HepG2 (cell line): ENCODE measurements at regions not wholly inside any gene's neighbourhood (a gene's known extent, or its start where the extent isn't known, plus 50 kb on each side); places are given as distances from the start of the nearest gene placed in this dataset.

ENCODE experiments used
- ATAC-seq: fragments of 200-7000 bp; cut with Tn5 transposase; 3 replicates; pipeline ENCODE4 v1.9.1; 2020; ENCODE audit warnings: mild to moderate bottlenecking, moderate library complexity
- BruUV-seq: library from RNA; stranded (reverse); fragments of 400-500 nt; replicated peaks from 2 replicates; lab custom pipeline; 2021; lab: Mats Ljungman, UMichigan
- CTCF ChIA-PET: fragments of 300-600 bp; formaldehyde crosslinking; extraction: SDS; loops from one replicate; lab custom pipeline; 2021; ENCODE audit warnings: low total read pairs, inconsistent platforms, low intra/inter-chr PET ratio; lab: Yijun Ruan, JAX
- POLR2A ChIA-PET: fragments of 350-600 bp; sonication (Branson Sonifier 250); formaldehyde crosslinking; loops from one replicate; lab custom pipeline; 2020; ENCODE audit warnings: antibody characterized with exemption, inconsistent platforms; lab: Yijun Ruan, JAX
- DNase-seq: peaks from one replicate; pipeline ENCODE4 v3.0.0-alpha.2; 2015; ENCODE audit warnings: low spot score
- FAIRE-seq: peaks from 3 replicates; lab custom pipeline; 2011; peaks lifted over from hg19 to GRCh38; lab: Jason Lieb, UNC
- H2AFZ ChIP-seq: one replicate; pipeline ENCODE4 v1.6.1; 2011; ENCODE audit warnings: low read length, inconsistent platforms
- H3K27ac ChIP-seq: fragments of 300-600 bp; 3 replicates; pipeline ENCODE4 v1.8.0; 2011; ENCODE audit warnings: mixed run types, mild to moderate bottlenecking, mixed read lengths, low read length, inconsistent platforms; ENCODE audit not compliant: insufficient read depth; ENCODE audit errors: extremely low read length
- H3K27me3 ChIP-seq, 2 experiments: fragments of 200-600 bp in 1 of 2; 2 replicates in 1 of 2; 3 replicates in 1 of 2; pipeline versions ENCODE4 v1.6.0 to v1.8.0; 2011; ENCODE audit warnings: low read length in 2 of 2, mild to moderate bottlenecking in 2 of 2, moderate library complexity in 2 of 2, inconsistent platforms in 1 of 2; ENCODE audit not compliant: insufficient read depth in 2 of 2, control insufficient read depth in 1 of 2
- H3K36me3 ChIP-seq, 2 experiments: fragments of 200-600 bp in 1 of 2; replicated peaks in 1 of 2; 2 replicates in 1 of 2; 3 replicates in 1 of 2; pipeline versions ENCODE4 v1.5.1 to v1.8.0; 2011; ENCODE audit warnings: low read length in 2 of 2, inconsistent platforms in 1 of 2; ENCODE audit not compliant: insufficient read depth in 2 of 2, control insufficient read depth in 1 of 2
- H3K4me1 ChIP-seq: 2 replicates; pipeline ENCODE4 v1.5.1; 2012; ENCODE audit warnings: low read length, inconsistent platforms; ENCODE audit not compliant: insufficient read depth
- H3K4me2 ChIP-seq: 2 replicates; pipeline ENCODE4 v1.6.0; 2011; ENCODE audit warnings: low read depth, low read length, inconsistent platforms
- H3K4me3 ChIP-seq, 3 experiments: fragments of 200-600 bp in 1 of 3; sonication (generic), shearing (Covaris generic) in 1 of 3; replicated peaks in 1 of 3; 2 replicates each; pipeline ENCODE4 v1.5.1; 2011 to 2016; ENCODE audit warnings: low read length in 3 of 3, inconsistent platforms in 2 of 3, low read depth in 2 of 3, mild to moderate bottlenecking in 2 of 3, control low read depth in 1 of 3, mixed read lengths in 1 of 3; ENCODE audit not compliant: insufficient read depth in 1 of 3
- H3K79me2 ChIP-seq: one replicate; pipeline ENCODE4 v1.6.1; 2011; ENCODE audit warnings: low read length, inconsistent platforms; ENCODE audit not compliant: insufficient read depth
- H3K9ac ChIP-seq: 2 replicates; pipeline ENCODE4 v1.6.0; 2011; ENCODE audit warnings: mild to moderate bottlenecking, low read depth, low read length, inconsistent platforms; ENCODE audit not compliant: insufficient read depth
- H3K9me3 ChIP-seq: 2 replicates; pipeline ENCODE4 v1.5.1; 2012; ENCODE audit warnings: mild to moderate bottlenecking, low read length
- H4K20me1 ChIP-seq: 2 replicates; pipeline ENCODE4 v1.6.0; 2011; ENCODE audit warnings: inconsistent platforms, mild to moderate bottlenecking, low read length, moderate library complexity; ENCODE audit not compliant: insufficient read depth
- FOXK2 ChIP-seq: fragments of 450-650 bp; IDR thresholded peaks from 2 replicates; pipeline ENCODE4 v1.6.1; 2016
- HDAC1 ChIP-seq: sonication (generic); formaldehyde crosslinking; IDR thresholded peaks from 2 replicates; pipeline ENCODE4 v1.5.1; 2020; ENCODE audit warnings: mild to moderate bottlenecking, missing genetic modification reagents
- HNRNPLL ChIP-seq: fragments of 200-400 bp; formaldehyde crosslinking; IDR thresholded peaks from 2 replicates; pipeline ENCODE4 v1.6.1; 2017; ENCODE audit warnings: mild to moderate bottlenecking, low read depth, low read length; ENCODE audit not compliant: poor library complexity, severe bottlenecking
- NFKB2 ChIP-seq: sonication (generic); formaldehyde crosslinking; IDR thresholded peaks from 2 replicates; pipeline ENCODE4 v1.4.0; 2020; ENCODE audit warnings: missing genetic modification reagents, borderline replicate concordance
- POLR2AphosphoS5 ChIP-seq: IDR thresholded peaks from 2 replicates; pipeline ENCODE4 v1.6.1; 2012; ENCODE audit warnings: low read depth, low read length
- SALL1 ChIP-seq: sonication (generic); formaldehyde crosslinking; IDR thresholded peaks from 2 replicates; pipeline ENCODE4 v1.8.0; 2022; ENCODE audit warnings: mild to moderate bottlenecking, missing genetic modification reagents
- SAP130 ChIP-seq: IDR thresholded peaks from 2 replicates; pipeline ENCODE4 v1.6.1; 2016; ENCODE audit warnings: low read depth
- TP53 ChIP-seq: sonication (generic); formaldehyde crosslinking; conservative IDR thresholded peaks from 2 replicates; pipeline ENCODE4 v1.4.0; 2020; ENCODE audit warnings: missing genetic modification reagents
- ZNF354B ChIP-seq: sonication (generic); formaldehyde crosslinking; IDR thresholded peaks from 2 replicates; pipeline ENCODE4 v1.8.0; 2022; ENCODE audit warnings: mild to moderate bottlenecking, missing genetic modification reagents
- ZNF432 ChIP-seq: sonication (generic); formaldehyde crosslinking; IDR thresholded peaks from 2 replicates; pipeline ENCODE4 v1.5.0; 2020; ENCODE audit warnings: missing genetic modification reagents, mild to moderate bottlenecking, borderline replicate concordance
- ZNF547 ChIP-seq: sonication (generic); formaldehyde crosslinking; IDR thresholded peaks from 2 replicates; pipeline ENCODE4 v1.5.1; 2020; ENCODE audit warnings: mild to moderate bottlenecking, missing genetic modification reagents
- ZNF598 ChIP-seq: sonication (generic); formaldehyde crosslinking; IDR thresholded peaks from 2 replicates; pipeline ENCODE4 v1.5.1; 2020; ENCODE audit warnings: mild to moderate bottlenecking, missing genetic modification reagents, borderline replicate concordance
- WGBS: methylation state at CpG from one replicate; pipeline ENCODE4 v1.1.6; 2017; ENCODE audit warnings: low lambda C conversion rate; 5-methylcytosine and 5-hydroxymethylcytosine counted together
- in situ Hi-C: cut with HindIII; loops from 2 replicates; pipeline ENCODE4 v1.10.0; 2017; ENCODE audit warnings: low pct_unique_long_range_greater_than_20kb; ENCODE audit not compliant: extremely low pct_ligation_motif_present
- intact Hi-C: fragments of 100-400 bp; cut with micrococcal nuclease; formaldehyde crosslinking; loops from one replicate; pipeline ENCODE4 v1.10.0; 2022; ENCODE audit not compliant: unreplicated experiment
- TF ChIP-seq, protein P1 (sequence below): sonication (generic); formaldehyde crosslinking; IDR thresholded peaks from 2 replicates; pipeline ENCODE4 v1.9.0; 2022; ENCODE audit warnings: missing genetic modification reagents, mild to moderate bottlenecking, borderline replicate concordance
- TF ChIP-seq, protein P2 (sequence below): sonication (generic); formaldehyde crosslinking; IDR thresholded peaks from 2 replicates; pipeline ENCODE4 v1.5.0; 2020; ENCODE audit warnings: mild to moderate bottlenecking, missing genetic modification reagents, borderline replicate concordance
- TF ChIP-seq, protein P3 (sequence below): sonication (generic); formaldehyde crosslinking; IDR thresholded peaks from 2 replicates; pipeline ENCODE4 v1.5.1; 2020; ENCODE audit warnings: mild to moderate bottlenecking, moderate library complexity, missing genetic modification reagents
- TF ChIP-seq, protein P4 (sequence below): sonication (generic); formaldehyde crosslinking; IDR thresholded peaks from 2 replicates; pipeline ENCODE4 v1.4.0; 2020; ENCODE audit warnings: missing genetic modification reagents

DNA sequence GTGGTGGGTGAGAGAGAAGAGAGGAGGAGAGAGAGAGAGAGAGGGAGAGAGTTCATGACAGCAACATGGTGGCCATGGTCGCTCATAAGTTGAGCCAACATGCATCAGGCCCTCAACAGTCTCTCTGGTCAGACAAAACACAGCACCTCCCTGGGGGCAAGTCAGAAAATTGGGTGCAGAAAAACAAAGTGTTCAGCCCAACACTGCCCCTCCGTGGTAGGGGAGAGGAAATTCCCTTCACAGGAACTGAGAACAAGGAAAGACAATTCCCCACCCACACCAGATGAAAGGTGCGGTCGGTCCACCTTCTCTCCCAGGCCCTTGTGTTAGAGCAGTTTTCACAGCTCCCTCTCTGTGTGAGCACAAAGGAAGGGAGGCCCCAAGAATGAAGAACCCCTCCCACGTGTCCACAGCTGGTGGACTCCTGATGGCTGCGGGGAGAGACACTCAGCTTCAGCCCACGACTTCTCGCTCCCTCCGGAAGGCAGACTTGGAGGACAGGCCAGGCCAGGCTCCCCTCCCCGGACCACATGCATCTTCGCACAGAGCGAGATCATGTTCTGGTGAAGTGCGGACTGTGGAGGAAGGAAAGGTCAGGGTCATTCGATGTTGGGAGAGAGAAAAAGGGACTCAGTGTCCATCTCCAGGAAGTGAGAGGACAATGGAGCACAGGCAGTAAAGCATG, 181.7 kb downstream of the ANAPC1 start:
- POLR2A ChIA-PET: interaction anchor here (1.3 kb wide), 1 partner anchor 581 kb away, joined by 3 read pairs; the partner anchor contains the start of gene BCL2L11
- no TSS peak for BruUV-seq
- FAIRE-seq: peak; percentile 91
- peak; percentile 59 for TF ChIP-seq SALL1
- no peak for TF ChIP-seq POLR2AphosphoS5
- TF ChIP-seq ZNF598 (CRISPR knock-in tag): 0 out of 2 replicates have a peak, but pooled peaks have one; percentile 63
- TF ChIP-seq, protein P1, sequence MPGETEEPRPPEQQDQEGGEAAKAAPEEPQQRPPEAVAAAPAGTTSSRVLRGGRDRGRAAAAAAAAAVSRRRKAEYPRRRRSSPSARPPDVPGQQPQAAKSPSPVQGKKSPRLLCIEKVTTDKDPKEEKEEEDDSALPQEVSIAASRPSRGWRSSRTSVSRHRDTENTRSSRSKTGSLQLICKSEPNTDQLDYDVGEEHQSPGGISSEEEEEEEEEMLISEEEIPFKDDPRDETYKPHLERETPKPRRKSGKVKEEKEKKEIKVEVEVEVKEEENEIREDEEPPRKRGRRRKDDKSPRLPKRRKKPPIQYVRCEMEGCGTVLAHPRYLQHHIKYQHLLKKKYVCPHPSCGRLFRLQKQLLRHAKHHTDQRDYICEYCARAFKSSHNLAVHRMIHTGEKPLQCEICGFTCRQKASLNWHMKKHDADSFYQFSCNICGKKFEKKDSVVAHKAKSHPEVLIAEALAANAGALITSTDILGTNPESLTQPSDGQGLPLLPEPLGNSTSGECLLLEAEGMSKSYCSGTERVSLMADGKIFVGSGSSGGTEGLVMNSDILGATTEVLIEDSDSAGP: peak; percentile 81; the same call in 1 of the 2 replicates
- TF ChIP-seq HNRNPLL: no peak
- peak; percentile 73; the same call in 1 of the 2 replicates for TF ChIP-seq NFKB2
- TF ChIP-seq ZNF432: no peak
- no peak for TF ChIP-seq TP53 (CRISPR knock-in tag)
- peak; percentile 60 for TF ChIP-seq HDAC1 (CRISPR knock-in tag)
- TF ChIP-seq, protein P2, sequence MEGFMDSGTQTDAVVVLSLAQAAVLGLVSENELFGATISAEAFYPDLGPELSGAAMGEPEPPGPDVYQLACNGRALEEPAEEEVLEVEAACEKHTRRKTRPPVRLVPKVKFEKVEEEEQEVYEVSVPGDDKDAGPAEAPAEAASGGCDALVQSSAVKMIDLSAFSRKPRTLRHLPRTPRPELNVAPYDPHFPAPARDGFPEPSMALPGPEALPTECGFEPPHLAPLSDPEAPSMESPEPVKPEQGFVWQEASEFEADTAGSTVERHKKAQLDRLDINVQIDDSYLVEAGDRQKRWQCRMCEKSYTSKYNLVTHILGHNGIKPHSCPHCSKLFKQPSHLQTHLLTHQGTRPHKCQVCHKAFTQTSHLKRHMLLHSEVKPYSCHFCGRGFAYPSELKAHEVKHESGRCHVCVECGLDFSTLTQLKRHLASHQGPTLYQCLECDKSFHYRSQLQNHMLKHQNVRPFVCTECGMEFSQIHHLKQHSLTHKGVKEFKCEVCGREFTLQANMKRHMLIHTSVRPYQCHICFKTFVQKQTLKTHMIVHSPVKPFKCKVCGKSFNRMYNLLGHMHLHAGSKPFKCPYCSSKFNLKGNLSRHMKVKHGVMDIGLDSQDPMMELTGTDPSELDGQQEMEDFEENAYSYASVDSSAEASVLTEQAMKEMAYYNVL (CRISPR knock-in tag): no peak
- TF ChIP-seq FOXK2: no peak
- TF ChIP-seq ZNF354B (CRISPR knock-in tag): no peak
- TF ChIP-seq ZNF547 (CRISPR knock-in tag): peak; percentile 76
- TF ChIP-seq, protein P3, sequence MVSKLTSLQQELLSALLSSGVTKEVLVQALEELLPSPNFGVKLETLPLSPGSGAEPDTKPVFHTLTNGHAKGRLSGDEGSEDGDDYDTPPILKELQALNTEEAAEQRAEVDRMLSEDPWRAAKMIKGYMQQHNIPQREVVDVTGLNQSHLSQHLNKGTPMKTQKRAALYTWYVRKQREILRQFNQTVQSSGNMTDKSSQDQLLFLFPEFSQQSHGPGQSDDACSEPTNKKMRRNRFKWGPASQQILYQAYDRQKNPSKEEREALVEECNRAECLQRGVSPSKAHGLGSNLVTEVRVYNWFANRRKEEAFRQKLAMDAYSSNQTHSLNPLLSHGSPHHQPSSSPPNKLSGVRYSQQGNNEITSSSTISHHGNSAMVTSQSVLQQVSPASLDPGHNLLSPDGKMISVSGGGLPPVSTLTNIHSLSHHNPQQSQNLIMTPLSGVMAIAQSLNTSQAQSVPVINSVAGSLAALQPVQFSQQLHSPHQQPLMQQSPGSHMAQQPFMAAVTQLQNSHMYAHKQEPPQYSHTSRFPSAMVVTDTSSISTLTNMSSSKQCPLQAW: peak; percentile 43; the same call in 1 of the 2 replicates
- TF ChIP-seq, protein P4, sequence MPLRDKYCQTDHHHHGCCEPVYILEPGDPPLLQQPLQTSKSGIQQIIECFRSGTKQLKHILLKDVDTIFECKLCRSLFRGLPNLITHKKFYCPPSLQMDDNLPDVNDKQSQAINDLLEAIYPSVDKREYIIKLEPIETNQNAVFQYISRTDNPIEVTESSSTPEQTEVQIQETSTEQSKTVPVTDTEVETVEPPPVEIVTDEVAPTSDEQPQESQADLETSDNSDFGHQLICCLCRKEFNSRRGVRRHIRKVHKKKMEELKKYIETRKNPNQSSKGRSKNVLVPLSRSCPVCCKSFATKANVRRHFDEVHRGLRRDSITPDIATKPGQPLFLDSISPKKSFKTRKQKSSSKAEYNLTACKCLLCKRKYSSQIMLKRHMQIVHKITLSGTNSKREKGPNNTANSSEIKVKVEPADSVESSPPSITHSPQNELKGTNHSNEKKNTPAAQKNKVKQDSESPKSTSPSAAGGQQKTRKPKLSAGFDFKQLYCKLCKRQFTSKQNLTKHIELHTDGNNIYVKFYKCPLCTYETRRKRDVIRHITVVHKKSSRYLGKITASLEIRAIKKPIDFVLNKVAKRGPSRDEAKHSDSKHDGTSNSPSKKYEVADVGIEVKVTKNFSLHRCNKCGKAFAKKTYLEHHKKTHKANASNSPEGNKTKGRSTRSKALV (CRISPR knock-in tag): 0 out of 2 replicates have a peak, but pooled peaks have one; percentile 45
- peak; percentile 50 for TF ChIP-seq SAP130 (CRISPR knock-in tag)

More for the DNA sequence above, 181.7 kb downstream of the ANAPC1 start:
- ATAC-seq: peak; percentile 52
- WGBS: 25% methylated on average over 14 of the region's 14 CpGs
- Histone ChIP-seq H3K4me3 (peak overlapping the region; percentile 1 to 53 (median 36); a peak in 5 of 6 replicates), H3K4me2 (peak overlapping the region; percentile 85), H4K20me1 (no peaks in the 10 kb centered on the region), H3K9ac (peak overlapping the region; percentile 50), H3K27me3 (peaks cover 0 to 5% of the 10 kb centered on the region in 2 experiments; a peak in 3 of 5 replicates), H3K36me3 (no peaks in the 10 kb centered on the region), H3K27ac (no peak overlapping the region), H3K9me3 (no peaks in the 10 kb centered on the region), H3K4me1 (peaks cover 62% of the 10 kb centered on the region), H2AFZ (peak overlapping the region; percentile 87), H3K79me2 (no peaks in the 10 kb centered on the region)
- intact Hi-C loops (no loop called here), in situ Hi-C loops (loop anchor here (5.0 kb wide), 1 partner anchor 585 kb away; no protein-coding TSS in a partner anchor)
- peak; percentile 74 for DNase-seq
- CTCF ChIA-PET: interaction anchor here (1.0 to 1.6 kb wide), 2 partner anchors 219 to 585 kb away, joined by 3 to 4 read pairs; no protein-coding TSS in a partner anchor
